GM23338 (cell line): ENCODE measurements at regions not wholly inside any gene's neighbourhood (a gene's known extent, or its start where the extent isn't known, plus 50 kb on each side); places are given as distances from the start of the nearest gene placed in this dataset.
A peak's percentile ranks its signal among the peaks of the same experiment; 100 is the strongest.

Experiments used
- ATAC-seq: fragments of 200-7000 bp; cut with Tn5 transposase; 3 replicates; pipeline ENCODE4 v1.9.1; 2020
- DNase-seq: peaks from one replicate; pipeline ENCODE4 v3.0.0-alpha.2; 2015; ENCODE audit warnings: low spot score
- H2AFZ ChIP-seq: fragments of 200-600 bp; sonication (generic); 2 replicates; pipeline ENCODE4 v1.8.0; 2016; ENCODE audit warnings: antibody characterized with exemption, mild to moderate bottlenecking, moderate library complexity
- H3F3A ChIP-seq: fragments of 200-600 bp; sonication (generic); replicated peaks from 2 replicates; pipeline ENCODE4 v1.8.0; 2017; ENCODE audit warnings: antibody characterized with exemption, mixed run types, low read depth
- H3K27ac ChIP-seq: fragments of 200-600 bp; sonication (generic); 2 replicates; pipeline ENCODE4 v1.6.1; 2016; ENCODE audit warnings: low read depth
- H3K27me3 ChIP-seq: fragments of 200-600 bp; sonication (generic); 2 replicates; pipeline ENCODE4 v1.8.0; 2016; ENCODE audit warnings: mild to moderate bottlenecking, mixed run types, moderate library complexity; ENCODE audit not compliant: insufficient read depth
- H3K36me3 ChIP-seq: fragments of 200-600 bp; sonication (generic); 2 replicates; pipeline ENCODE4 v1.8.0; 2016; ENCODE audit warnings: mild to moderate bottlenecking; ENCODE audit not compliant: insufficient read depth
- H3K4me1 ChIP-seq: fragments of 200-600 bp; sonication (generic); 2 replicates; pipeline ENCODE4 v1.8.0; 2016; ENCODE audit warnings: mild to moderate bottlenecking, moderate library complexity; ENCODE audit not compliant: insufficient read depth
- H3K4me2 ChIP-seq: fragments of 200-600 bp; sonication (generic); 2 replicates; pipeline ENCODE4 v1.7.1; 2017; ENCODE audit warnings: mixed run types
- H3K4me3 ChIP-seq: fragments of 200-600 bp; sonication (generic); 2 replicates; pipeline ENCODE4 v1.6.1; 2016; ENCODE audit warnings: mixed run types
- H3K79me2 ChIP-seq: fragments of 200-600 bp; sonication (generic); replicated peaks from 2 replicates; pipeline ENCODE4 v1.8.0; 2017; ENCODE audit warnings: mild to moderate bottlenecking; ENCODE audit not compliant: insufficient read depth
- H3K9me2 ChIP-seq: fragments of 200-600 bp; sonication (generic); 2 replicates; pipeline ENCODE4 v1.8.0; 2017; ENCODE audit not compliant: insufficient read depth
- H4K20me1 ChIP-seq: fragments of 200-600 bp; sonication (generic); replicated peaks from 2 replicates; pipeline ENCODE4 v1.8.0; 2017; ENCODE audit warnings: mild to moderate bottlenecking; ENCODE audit not compliant: insufficient read depth
- H3K27ac Mint-ChIP-seq: 2 replicates; pipeline ENCODE4 v1.8.0; 2020; ENCODE audit warnings: inconsistent platforms, mild to moderate bottlenecking, moderate library complexity, mixed read lengths
- H3K27me3 Mint-ChIP-seq: 3 replicates; pipeline ENCODE4 v1.8.0; 2022; ENCODE audit warnings: low read depth, mild to moderate bottlenecking, moderate library complexity, mixed read lengths, inconsistent platforms; ENCODE audit not compliant: insufficient read depth, poor library complexity
- H3K36me3 Mint-ChIP-seq: 3 replicates; pipeline ENCODE4 v1.8.0; 2021; ENCODE audit warnings: low read depth, mild to moderate bottlenecking, inconsistent platforms, moderate library complexity, mixed read lengths
- H3K4me1 Mint-ChIP-seq: 3 replicates; pipeline ENCODE4 v1.8.0; 2020; ENCODE audit warnings: mild to moderate bottlenecking, inconsistent platforms, mixed read lengths
- H3K4me3 Mint-ChIP-seq: 3 replicates; pipeline ENCODE4 v1.8.0; 2021; ENCODE audit warnings: moderate library complexity, mild to moderate bottlenecking, inconsistent platforms, mixed read lengths
- H3K9me3 Mint-ChIP-seq: 3 replicates; pipeline ENCODE4 v1.8.0; 2020; ENCODE audit warnings: moderate library complexity, mild to moderate bottlenecking, inconsistent platforms, mixed read lengths
- CREB1 ChIP-seq: fragments of 250-450 bp; sonication (Bioruptor Pico); IDR thresholded peaks from 2 replicates; pipeline ENCODE4 v1.5.0; 2020; ENCODE audit warnings: low read depth, mild to moderate bottlenecking, moderate library complexity
- ETS1 ChIP-seq: IDR thresholded peaks from 2 replicates; pipeline ENCODE4 v1.6.1; 2016; ENCODE audit warnings: antibody characterized with exemption
- EZH2 ChIP-seq: fragments of 200-600 bp; sonication (generic); IDR thresholded peaks from one replicate; pipeline ENCODE4 v1.8.0; 2017; ENCODE audit warnings: antibody characterized with exemption, mild to moderate bottlenecking, low read depth; ENCODE audit not compliant: unreplicated experiment
- EZH2phosphoT487 ChIP-seq: fragments of 200-600 bp; sonication (generic); IDR thresholded peaks from one replicate; pipeline ENCODE4 v1.8.1; 2018; ENCODE audit warnings: antibody characterized with exemption; ENCODE audit not compliant: unreplicated experiment
- JUNB ChIP-seq: IDR thresholded peaks from one replicate; pipeline ENCODE4 v1.6.1; 2016; ENCODE audit warnings: antibody characterized with exemption; ENCODE audit not compliant: unreplicated experiment
- NANOG ChIP-seq: IDR thresholded peaks from 2 replicates; pipeline ENCODE4 v1.6.1; 2016; ENCODE audit warnings: antibody characterized with exemption, borderline replicate concordance
- POLR2AphosphoS5 ChIP-seq: IDR thresholded peaks from 2 replicates; pipeline ENCODE4 v1.6.1; 2016; ENCODE audit warnings: antibody characterized with exemption, low read depth
- REST ChIP-seq: IDR thresholded peaks from one replicate; pipeline ENCODE4 v1.6.1; 2018; ENCODE audit warnings: antibody characterized with exemption; ENCODE audit not compliant: unreplicated experiment
- STAT1 ChIP-seq: IDR thresholded peaks from one replicate; pipeline ENCODE4 v1.6.1; 2016; ENCODE audit warnings: antibody characterized with exemption; ENCODE audit not compliant: unreplicated experiment
- ZNF114 ChIP-seq: fragments of 250-450 bp; sonication (Bioruptor Pico); IDR thresholded peaks from 2 replicates; pipeline ENCODE4 v1.5.0; 2020; ENCODE audit warnings: mild to moderate bottlenecking, moderate library complexity
- ZNF331 ChIP-seq: fragments of 250-450 bp; sonication (Bioruptor Pico); IDR thresholded peaks from 2 replicates; pipeline ENCODE4 v1.5.0; 2020; ENCODE audit warnings: low read depth, mild to moderate bottlenecking, moderate library complexity
- ZNF462 ChIP-seq: fragments of 250-450 bp; sonication (Bioruptor Pico); IDR thresholded peaks from 2 replicates; pipeline ENCODE4 v1.5.0; 2020; ENCODE audit warnings: mild to moderate bottlenecking, moderate library complexity
- TF ChIP-seq, protein P1 (sequence below), 2 experiments: fragments of 200-600 bp in 1 of 2; sonication (generic) in 1 of 2; conservative IDR thresholded peaks; 2 replicates each; pipeline versions ENCODE4 v1.5.1 to v1.6.1; 2016 to 2017; ENCODE audit warnings: antibody characterized with exemption in 2 of 2, low read depth in 2 of 2, mild to moderate bottlenecking in 2 of 2, moderate library complexity in 1 of 2

- TF ChIP-seq ZNF114 (CRISPR knock-in tag) (no peak), ZNF462 (CRISPR knock-in tag) (no peak), STAT1 (no peak), NANOG (no peak), JUNB (no peak), CREB1 (CRISPR knock-in tag) (no peak), POLR2AphosphoS5 (no peak), ETS1 (no peak), EZH2phosphoT487 (no peak), EZH2 (no peak), ZNF331 (CRISPR knock-in tag) (no peak), REST (no peak)
- TF ChIP-seq, protein P1, sequence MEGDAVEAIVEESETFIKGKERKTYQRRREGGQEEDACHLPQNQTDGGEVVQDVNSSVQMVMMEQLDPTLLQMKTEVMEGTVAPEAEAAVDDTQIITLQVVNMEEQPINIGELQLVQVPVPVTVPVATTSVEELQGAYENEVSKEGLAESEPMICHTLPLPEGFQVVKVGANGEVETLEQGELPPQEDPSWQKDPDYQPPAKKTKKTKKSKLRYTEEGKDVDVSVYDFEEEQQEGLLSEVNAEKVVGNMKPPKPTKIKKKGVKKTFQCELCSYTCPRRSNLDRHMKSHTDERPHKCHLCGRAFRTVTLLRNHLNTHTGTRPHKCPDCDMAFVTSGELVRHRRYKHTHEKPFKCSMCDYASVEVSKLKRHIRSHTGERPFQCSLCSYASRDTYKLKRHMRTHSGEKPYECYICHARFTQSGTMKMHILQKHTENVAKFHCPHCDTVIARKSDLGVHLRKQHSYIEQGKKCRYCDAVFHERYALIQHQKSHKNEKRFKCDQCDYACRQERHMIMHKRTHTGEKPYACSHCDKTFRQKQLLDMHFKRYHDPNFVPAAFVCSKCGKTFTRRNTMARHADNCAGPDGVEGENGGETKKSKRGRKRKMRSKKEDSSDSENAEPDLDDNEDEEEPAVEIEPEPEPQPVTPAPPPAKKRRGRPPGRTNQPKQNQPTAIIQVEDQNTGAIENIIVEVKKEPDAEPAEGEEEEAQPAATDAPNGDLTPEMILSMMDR (conservative IDR thresholded peaks at IDR 0.05; ENCODE audit: low read depth in 2 of 2), result no peak
- H3K4me1 ChIP-seq, result no peaks in the 10 kb centered on the region
- no peaks in the 10 kb centered on the region for H3K9me2 ChIP-seq
- H3F3A ChIP-seq, result no peaks in the 10 kb centered on the region
- H3K4me2 ChIP-seq, result no peak overlapping the region
- Mint-ChIP-seq H3K9me3 (peaks cover 52% of the 10 kb centered on the region), H3K4me1 (no peaks in the 10 kb centered on the region), H3K36me3 (no peaks in the 10 kb centered on the region; the same call in 1 of the 3 replicates), H3K4me3 (no peak overlapping the region), H3K27ac (no peak overlapping the region), H3K27me3 (peaks cover 3% of the 10 kb centered on the region)
- no peaks in the 10 kb centered on the region for H3K36me3 ChIP-seq
- H3K27me3 ChIP-seq, result no peaks in the 10 kb centered on the region
- H3K4me3 ChIP-seq, result no peak overlapping the region
- no peaks in the 10 kb centered on the region for H3K79me2 ChIP-seq
- no peak for DNase-seq
- no peak for ATAC-seq
- H4K20me1 ChIP-seq, result no peaks in the 10 kb centered on the region
- H2AFZ ChIP-seq, result peak overlapping the region; percentile 63
- H3K27ac ChIP-seq, result no peak overlapping the region
These were observed 442.7 kb upstream of the FRG1 start for GRCh38 chr4:189497996-189498395.
